ENCODE measurements at regions not wholly inside any gene's neighbourhood (a gene's known extent, or its start where the extent isn't known, plus 50 kb on each side); places are given as distances from the start of the nearest gene placed in this dataset.
"Not testable (repeated sequence)": the region's sequence is repeated elsewhere in the genome, so short reads cannot be mapped to it uniquely, and the experiment has no call there.

- TF ChIP-seq POLR2A (IDR thresholded peaks at IDR 0.05; ENCODE audit: low read depth); CTCF (IDR thresholded peaks at IDR 0.05); POLR2AphosphoS5 (IDR thresholded peaks at IDR 0.05): not testable (repeated sequence)
Measured at GRCh38 chr2:87566531-87566930, 181.4 kb upstream of the PLGLB2 start.

All from esophagus muscularis mucosa (tissue), 3 donors.